NCI-H526 treated with DMSO at 0.1 percent for 48 hours (cell line): ENCODE measurements at regions not wholly inside any gene's neighbourhood (a gene's known extent, or its start where the extent isn't known, plus 50 kb on each side); places are given as distances from the start of the nearest gene placed in this dataset.
"Not testable (repeated sequence)": the region's sequence is repeated elsewhere in the genome, so short reads cannot be mapped to it uniquely, and the experiment has no call there.

Source experiments
- DNase-seq: peaks from one replicate; lab custom pipeline; 2025; lab: John Stamatoyannopoulos, UW

DNA sequence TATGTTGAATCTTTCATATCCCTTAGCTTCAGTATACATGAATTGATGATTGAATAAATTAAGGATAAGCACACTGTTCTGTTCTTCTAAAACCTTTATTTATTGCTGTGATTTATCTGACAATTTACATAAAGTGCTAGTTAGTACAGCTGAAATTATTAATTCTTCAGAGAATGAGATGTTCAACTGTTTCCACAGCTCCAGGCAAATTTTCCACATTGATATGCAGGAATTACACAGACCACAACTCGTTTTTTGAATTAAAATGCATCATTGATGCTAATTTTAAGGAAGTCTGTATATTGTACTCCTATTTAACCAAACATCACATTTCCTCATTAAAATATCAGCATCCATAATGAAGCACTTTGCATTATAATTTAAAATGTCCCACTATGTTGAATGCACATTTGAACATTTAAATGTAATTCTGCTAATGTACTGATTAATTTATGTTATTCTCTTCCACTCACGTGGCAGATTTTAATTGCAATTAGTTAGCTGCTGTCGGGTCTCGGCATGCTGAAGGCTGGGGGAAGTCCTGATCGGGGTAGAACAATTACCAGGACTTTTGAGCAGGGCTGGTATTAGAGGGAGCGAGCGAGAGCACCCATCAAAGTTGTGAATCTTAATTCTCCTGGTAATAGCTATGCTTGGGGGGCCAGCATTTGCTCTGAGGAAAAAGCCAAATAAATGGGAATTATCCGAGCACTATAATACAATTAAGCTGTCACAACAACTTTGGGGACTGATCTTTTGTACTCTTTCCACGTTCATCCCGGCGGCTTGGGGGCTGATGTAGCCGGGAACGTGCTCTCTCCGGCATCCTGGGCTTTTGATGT lies 136.7 kb upstream of the TMTC4 start:
- no peak for DNase-seq

DNA sequence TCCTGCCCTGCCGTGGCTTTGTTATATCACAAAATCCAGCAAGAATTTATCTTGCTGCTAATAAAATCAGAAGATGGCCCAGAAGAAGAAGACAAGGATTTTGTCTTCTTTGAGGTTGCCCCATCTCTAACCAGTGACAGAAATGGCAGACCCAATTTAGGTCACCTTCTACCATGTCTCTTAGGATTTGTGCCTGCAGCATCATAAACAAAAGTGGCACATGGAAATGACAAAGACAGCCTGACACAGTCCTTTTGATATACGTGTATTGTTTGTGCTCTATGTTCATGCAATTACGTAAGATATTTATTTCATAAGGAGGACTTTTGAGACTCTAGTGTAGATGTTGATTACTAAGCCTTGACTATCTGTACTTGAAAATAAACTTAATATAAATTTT lies 135.9 kb upstream of the TMTC4 start:
- no peak for DNase-seq

DNA sequence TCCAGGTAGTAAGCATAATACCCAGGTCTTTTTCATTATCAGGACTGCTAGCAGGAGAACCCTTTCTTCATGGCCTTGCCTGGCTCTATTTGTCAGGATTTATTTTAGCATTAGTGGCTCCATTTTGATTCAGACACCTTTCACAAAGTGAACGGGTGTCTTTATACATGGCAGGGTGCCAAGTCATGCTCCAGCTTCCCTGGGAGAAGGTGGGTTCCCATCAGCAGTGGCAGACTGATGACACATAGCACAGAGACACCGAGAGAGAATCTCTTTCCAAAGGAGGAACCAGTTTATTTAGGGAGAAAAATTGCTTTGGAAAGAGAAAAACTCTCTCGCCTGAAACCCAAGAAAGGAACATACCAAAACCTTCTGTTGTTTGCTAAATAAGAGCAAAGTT lies 135.3 kb upstream of the TMTC4 start:
- DNase-seq = no peak

DNA sequence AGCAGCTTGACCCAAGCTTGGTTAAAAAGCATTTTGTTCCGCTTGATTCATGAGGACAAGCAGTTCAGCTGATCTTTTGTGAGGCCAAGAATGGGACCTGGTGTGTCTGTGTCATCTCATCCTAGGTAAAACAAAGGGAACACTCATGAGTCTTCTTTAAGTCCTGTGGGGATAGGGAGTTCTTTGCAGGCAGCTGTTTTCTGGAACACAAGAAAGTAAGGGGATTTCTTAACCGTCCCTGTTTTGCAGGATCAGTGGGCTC lies 134.5 kb upstream of the TMTC4 start:
- DNase-seq = no peak

DNA sequence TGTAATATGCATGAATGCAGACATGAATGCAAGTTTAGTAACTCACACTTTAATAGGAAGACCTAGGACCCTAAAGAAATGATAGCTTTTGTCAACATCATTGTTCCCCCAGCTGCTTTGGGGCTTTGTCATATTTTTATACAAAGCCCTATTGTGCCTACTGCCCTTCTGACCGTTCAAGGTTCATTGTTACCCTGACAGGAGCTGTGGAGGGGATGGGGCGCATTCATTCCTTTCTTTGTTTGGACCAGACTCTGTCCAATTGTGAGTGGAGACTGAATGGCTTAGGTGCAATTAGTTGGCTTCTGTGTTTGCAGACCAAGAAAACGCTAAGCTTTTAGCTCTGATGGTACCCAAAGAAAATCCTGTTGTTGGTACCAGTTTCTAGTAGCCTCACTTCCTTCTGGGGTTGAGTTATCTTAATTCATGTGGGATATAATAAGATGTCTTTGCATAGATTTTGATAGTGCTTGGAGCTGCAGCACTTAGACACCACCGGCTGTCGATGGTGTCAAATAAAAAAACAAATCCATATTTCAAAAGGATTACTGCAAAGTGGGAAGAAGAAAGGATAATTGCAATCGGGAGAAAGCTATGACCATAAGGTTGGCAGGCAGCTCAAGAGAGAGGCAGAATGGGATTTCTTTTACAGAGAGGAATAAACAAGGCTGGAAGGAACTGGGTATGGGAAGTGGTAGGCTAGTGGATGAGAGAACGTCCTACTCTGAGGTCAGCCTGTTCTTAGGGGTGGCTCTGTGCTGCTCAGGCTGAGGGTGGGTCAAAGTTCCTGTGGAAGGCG lies 133.9 kb upstream of the TMTC4 start:
- DNase-seq = no peak

DNA sequence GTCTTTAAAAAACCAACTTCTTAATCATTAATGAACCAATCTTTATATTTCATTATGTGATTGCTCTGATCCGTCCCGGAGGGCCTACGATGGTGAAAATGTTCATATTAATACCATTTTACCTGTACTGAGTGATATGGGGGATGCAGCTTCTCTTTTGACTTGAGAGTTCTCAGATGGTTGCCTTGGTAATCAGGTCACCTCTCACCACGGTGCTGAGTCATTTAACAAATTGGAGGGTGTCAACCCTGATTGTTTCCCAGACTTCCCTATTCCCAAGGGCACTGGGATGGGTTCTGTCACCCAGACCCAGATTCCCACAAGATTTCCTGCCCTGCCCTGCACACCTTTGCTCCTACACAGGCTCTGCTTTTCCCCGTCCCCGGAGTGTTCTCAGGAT lies 128.5 kb upstream of the TMTC4 start:
- DNase-seq = no peak

DNA sequence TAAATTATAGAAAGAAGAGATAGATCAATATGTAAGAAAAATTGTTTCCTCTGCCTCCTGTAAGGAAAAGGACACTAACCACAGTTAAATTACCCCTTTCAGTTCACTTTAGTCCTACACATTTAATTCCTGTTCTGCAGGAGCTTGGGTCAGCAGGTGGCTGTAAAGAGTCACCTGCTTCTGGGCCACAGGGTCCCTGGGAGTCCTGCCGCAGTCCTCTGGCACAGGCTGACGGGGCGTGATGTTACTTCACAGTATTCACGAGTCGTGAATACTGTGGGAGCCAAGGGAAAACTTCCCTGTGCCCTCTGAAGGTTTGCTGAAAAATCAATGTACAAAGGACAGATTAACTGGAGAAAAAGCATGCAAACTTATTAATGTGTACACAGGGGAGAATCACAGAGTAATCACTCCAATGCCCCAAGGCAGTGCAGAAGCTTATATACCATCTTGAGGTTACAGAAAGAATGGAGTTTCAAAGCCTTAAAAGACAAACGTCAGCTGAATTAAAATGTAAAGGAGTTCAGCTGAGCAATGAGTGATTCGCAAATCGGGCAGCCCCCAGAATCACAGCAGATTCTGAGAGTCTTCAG lies 125.8 kb upstream of the TMTC4 start:
- no peak for DNase-seq

DNA sequence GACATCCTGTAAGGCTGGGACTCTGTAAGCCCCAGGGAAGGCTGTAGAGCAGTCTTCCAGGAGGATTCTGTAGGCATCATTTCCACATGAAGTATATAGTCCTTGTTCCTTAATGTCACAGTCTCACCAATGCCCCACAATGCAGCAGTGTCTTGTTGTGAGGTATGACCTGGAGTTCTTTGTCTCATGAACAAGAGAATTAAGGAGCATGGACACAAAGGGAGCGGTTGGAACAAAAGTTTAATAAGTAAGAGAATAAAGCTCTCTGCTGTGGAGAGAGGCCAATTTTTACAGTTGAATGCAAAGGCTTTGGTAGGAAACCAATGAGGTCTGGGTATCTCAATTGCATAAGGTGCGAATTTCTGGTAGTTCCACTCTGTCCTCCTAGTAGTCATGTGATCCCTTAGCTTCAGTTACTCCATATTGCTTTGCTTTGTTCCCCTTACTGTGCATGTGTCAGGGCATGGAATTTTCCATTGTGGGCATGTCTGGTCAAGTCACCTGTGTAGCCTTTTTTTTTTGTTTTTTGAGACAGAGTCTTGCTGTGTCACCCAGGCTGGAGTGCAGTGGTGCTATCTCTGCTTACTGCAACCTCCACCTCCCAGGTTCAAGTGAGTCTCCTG lies 124.3 kb upstream of the TMTC4 start:
- no peak for DNase-seq

DNA sequence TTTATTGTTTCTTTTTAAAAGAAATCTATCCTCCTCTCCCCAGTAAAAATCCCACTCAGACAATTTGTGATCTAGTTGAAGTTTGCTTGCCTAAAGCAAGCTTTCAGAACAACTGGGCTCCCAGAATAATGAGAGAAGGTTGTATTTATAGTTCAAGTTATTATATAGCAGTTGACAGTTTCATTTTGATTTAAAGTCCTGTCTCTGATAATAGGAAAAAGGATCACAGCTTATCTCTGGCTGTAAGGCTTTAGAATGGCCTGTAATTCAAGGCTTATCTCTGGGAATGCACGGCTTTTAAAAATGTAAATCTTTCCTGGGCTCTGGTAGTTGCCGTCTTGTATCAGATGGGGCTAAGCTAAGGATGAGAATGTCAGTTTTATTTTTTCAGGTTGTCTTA lies 123.3 kb upstream of the TMTC4 start:
- no peak for DNase-seq

DNA sequence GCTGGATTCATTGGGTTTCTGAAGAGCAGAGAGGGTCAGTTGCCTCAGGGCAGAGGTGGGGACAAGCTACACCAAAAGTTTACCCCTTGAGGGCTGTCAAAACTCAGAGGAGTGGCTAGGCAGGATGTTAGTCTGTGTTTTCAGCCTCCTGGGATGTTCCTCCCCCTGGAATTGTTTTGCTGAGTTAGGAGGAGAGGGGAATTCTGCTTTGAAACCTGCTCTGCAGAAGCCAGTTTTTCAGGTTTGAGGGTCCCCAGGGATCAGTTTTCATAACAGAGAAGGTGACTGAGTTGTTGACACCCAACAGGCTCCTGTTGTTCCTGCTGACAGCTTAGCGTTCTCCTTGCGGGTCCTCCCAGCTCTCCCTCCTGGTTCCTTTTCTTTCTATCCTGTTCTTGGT lies 121.9 kb upstream of the TMTC4 start:
- DNase-seq = no peak

DNA sequence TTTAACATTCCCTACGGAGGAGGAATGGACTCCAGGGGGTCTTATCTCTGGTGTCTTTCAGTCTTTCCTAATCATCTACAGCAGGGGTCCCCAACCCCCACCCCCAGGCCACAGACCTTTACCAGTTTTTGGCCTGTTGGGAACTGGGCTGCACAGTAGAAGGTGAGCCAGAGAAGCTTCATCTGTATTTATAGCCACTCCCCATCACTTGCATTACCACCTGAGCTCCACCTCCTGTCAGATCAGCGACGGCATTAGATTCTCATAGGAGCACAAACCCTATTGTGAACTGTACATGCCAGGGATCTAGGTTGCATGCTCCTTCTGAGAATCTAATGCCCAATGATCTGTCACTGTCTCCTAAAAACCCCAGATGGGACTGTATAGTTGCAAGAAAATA lies 120.0 kb upstream of the TMTC4 start:
- no peak for DNase-seq

DNA sequence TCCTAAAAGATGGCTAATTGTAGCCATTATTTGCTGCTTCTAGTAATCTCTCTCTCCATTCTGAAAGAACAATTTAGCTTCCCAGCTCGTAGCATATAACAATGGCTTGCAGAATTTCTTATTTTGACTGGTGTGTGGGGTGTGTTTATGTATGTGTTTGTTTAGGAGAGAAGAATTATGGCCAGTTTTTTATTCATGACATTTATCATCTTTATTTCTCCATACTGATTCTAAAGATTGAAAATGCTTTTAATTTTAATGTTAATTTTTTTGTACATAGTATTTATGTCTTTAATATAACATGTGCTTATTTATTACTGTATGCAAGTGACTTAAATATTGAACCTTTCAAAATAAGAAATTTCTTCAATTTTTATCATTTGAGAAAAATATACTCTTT lies 115.8 kb upstream of the TMTC4 start:
- DNase-seq = no peak

DNA sequence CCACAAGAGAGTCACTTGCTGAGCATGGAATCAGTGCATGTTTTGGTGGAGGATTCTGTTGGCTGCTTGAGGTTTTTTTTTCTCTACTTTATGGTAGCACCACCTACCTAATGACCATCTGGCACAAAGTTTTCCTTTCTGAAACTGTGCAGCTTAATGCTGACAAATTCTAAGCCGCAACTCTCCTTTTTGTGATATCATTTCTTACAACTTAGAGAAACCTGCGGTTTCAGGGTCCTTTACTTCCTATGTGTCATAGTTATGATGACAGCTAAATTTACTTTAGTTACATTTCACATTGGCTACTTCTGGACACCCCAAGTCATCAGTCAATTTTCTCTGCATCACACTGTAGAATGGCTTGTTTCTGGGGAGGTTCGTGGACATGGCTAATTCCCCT lies 115.4 kb upstream of the TMTC4 start:
- no peak for DNase-seq

DNA sequence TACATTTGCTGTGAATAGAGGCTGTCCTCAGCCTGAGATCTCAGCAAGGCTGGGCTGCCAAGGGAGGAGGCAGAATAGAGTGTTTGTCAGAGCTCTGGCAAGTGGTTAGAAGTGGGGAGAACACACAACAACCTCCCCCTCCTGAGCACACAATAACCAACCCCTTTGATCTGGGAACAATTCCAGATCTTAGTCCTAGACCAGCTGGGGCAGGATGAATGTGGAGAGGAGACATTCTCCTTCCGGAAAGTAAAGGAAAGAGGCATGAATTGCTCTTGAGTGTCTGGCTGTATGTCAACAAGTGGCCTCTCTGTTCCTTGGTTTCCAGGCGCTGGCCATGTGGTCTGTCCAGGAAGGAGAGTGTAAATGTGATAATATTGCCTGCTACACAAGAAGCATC lies 114.9 kb upstream of the TMTC4 start:
- DNase-seq = no peak

DNA sequence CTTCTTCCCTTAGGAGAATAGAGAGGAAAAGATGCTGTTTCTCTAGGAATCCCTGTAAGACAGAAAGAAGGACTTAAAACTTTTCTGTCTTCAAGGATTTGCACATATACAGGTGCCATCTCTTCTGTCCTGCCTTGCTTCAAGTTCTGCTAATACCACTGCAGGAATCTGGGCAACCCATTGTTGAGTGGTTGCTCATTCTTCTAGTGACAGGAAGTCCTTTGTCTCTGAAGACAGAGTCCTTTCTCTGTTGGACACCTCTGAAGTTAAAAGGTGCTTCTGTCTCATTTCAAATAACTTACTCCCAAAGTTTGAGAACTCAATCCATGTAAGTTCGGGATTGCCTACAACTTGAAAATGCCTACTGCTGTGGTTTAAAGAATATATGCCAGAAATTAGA lies 114.4 kb upstream of the TMTC4 start:
- no peak for DNase-seq

DNA sequence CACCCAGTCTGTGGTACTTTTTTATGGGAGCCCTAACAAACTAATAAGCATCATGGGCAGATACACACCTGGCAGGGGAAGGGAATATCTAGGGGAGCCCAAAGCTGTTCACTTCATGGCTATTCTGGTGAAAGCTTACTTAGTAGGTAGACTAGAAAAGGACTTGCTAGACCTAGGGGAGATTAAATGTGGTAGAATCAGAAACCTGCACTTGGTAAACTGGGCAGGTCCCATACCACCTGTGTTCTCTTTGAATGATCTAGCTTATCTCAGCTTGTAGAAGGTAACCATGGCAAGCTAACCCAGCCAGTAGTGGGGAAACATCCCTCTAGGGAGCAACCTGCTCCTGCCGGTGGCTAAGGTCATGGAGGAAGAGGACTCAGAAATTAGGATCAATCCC lies 113.9 kb upstream of the TMTC4 start:
- no peak for DNase-seq

DNA sequence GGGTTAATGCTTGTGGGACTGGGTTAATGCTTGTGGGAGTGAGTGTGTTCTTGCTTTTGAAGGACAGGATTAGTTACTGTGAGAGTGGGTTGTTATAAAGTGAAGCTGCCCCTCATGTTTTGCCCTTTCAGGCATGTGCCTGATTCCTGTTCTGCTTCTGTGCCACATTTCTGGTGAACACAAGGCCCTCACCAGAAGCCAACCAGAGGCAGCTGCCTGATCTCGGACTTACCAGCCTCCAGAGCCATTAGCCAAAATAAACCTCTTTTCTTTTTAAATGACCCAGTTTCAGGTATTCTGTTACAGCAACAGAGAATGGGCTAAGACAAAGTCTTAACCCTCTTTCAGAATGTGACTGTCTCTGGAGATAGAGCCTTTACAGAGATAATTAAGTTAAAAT lies 113.3 kb upstream of the TMTC4 start:
- DNase-seq = no peak

DNA sequence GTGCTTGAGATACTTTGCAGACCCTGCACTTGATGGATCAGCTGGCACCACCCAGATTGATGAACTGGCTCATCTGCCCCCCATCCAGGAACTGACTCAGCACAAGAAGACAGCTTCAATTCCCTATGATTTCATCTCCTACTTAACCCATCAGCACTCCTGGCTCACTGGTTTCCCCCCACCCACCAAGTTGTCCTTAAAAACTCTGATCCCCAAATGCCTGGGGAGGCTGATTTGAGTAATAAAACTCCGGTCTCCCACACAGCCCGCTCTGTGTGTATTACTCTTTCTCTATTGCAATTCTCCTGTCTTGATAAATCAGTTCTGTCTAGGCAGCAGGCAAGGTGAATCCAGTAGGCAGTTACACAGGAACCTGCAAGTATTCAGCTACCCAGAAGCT lies 102.1 kb upstream of the TMTC4 start:
- not testable (repeated sequence) for DNase-seq

DNA sequence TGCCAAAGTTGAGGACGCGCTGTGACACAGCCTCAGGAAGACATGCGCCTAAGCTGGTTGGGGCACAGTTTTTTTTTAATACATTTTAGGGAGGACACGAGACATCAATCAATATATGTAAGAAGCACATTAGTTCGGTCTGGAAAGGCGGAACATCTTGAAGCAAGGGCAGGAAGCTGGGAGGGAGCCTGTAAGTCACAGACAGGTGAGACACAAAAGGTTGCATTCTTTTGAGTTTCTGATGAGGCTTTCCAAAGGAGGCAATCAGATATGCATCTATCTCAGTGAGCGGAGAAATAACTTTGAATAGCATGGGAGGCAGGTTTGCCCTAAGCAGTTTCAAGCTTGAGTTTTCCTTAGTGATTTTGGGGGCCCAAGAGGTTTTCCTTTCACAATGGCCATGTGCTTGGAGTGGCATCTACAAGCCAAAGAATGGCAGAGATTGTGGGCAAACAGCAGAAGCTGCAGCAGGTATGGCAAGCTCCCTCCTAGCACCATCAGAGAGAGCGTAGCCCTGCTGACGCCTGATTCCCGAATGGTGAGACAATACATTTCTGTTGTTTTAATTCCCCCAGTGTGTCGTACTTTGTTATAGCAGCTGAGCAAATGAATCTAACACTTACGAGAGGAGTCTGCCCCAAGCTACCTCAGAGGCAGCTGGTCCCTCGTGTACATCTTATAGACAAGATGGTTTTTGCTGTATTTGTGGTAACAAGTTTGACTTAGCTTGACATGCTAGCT lies 99.5 kb upstream of the TMTC4 start:
- no peak for DNase-seq

DNA sequence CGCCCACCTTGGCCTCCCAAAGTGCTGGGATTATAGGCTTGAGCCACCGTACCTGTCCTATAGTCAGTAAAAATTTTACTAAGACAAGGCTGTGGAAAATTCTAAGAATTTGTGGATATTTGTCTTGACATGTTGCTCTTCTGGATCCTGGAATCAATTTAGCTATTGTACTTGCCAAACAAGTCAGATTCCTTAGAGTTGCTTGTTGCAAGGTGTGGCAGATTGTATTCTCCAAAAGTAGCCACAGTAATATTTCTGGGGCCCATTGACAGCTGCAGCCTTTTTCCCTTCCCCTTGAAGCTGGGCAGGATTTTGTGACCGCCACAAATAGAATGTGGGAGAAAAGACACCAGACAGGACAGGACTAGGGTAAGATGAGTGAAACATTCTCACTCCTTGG lies 98.8 kb upstream of the TMTC4 start:
- no peak for DNase-seq

DNA sequence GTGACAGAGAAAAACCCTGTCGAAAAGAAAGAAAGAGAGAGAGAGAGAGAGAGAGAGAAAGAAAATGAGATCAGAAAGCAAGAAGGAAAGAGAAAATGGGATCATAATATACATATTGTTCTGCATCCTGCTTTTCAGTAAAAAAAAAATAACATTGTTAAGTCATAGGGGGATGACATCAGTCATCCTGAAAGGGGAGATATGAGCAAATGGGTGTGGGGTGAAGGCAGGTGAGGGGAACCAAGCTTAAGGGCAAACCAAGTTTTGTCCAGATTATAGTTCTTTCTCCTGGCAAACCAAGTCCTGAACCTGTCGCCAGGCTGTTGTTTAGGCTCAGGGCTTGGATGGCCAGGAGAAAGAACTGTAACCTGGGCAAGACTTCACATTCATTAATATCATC lies 92.6 kb upstream of the TMTC4 start:
- DNase-seq = no peak

DNA sequence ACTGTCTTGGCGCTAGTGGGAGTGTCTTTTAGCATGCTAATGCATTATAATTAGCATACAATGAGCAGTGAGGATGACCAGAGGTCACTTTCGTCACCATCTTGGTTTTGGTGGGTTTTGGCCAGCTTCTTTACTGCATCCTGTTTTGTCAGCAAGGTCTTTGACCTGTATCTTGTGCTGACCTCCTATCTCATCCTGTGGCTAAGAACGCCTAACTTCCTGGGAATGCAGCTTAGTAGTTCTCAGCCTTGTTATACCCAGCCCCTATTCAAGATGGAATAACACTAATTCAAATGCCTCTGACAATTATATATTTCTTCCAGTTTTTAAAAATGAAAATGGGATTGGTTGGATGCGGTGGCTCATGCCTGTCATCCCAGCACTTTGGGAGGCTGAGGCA lies 92.0 kb upstream of the TMTC4 start:
- not testable (repeated sequence) for DNase-seq
